Activated naive CD8-positive, alpha-beta T cell treated with anti-CD3 and anti-CD28 coated beads for 36 hours (primary cell): ENCODE measurements at regions not wholly inside any gene's neighbourhood (a gene's known extent, or its start where the extent isn't known, plus 50 kb on each side); places are given as distances from the start of the nearest gene placed in this dataset.
"Not testable (repeated sequence)": the region's sequence is repeated elsewhere in the genome, so short reads cannot be mapped to it uniquely, and the experiment has no call there.

ENCODE experiments used
- DNase-seq: peaks from one replicate; pipeline ENCODE4 v3.0.0; 2021
- H3K27ac Mint-ChIP-seq: one replicate; pipeline ENCODE4 v1.8.0; 2022; ENCODE audit warnings: mild to moderate bottlenecking, moderate library complexity, mixed read lengths
- H3K27me3 Mint-ChIP-seq: one replicate; pipeline ENCODE4 v1.8.0; 2022; ENCODE audit warnings: mild to moderate bottlenecking, mixed read lengths
- H3K36me3 Mint-ChIP-seq: one replicate; pipeline ENCODE4 v1.8.0; 2021; ENCODE audit warnings: mild to moderate bottlenecking, mixed read lengths
- H3K4me1 Mint-ChIP-seq: one replicate; pipeline ENCODE4 v1.8.0; 2021; ENCODE audit warnings: mixed read lengths
- H3K4me3 Mint-ChIP-seq: one replicate; pipeline ENCODE4 v1.8.0; 2022; ENCODE audit warnings: mild to moderate bottlenecking, moderate library complexity, mixed read lengths
- H3K9me3 Mint-ChIP-seq: one replicate; pipeline ENCODE4 v1.8.0; 2022; ENCODE audit warnings: mixed read lengths

GRCh38 chr7:110522761-110523200, 568.1 kb upstream of the LRRN3 start:
- Mint-ChIP-seq H3K4me3 (no peak overlapping the region), H3K27ac (no peak overlapping the region), H3K27me3 (no peaks in the 10 kb centered on the region), H3K9me3 (no peaks in the 10 kb centered on the region), H3K4me1 (no peaks in the 10 kb centered on the region), H3K36me3 (no peaks in the 10 kb centered on the region)
- no peak for DNase-seq

- no peaks in the 10 kb centered on the region for H3K36me3 Mint-ChIP-seq
- no peaks in the 10 kb centered on the region for H3K27me3 Mint-ChIP-seq
Observed at GRCh38 chr7:110529175-110529574, 561.8 kb upstream of the LRRN3 start.

GRCh38 chr7:110531186-110531585, 559.7 kb upstream of the LRRN3 start:
- no peaks in the 10 kb centered on the region for H3K9me3 Mint-ChIP-seq
- H3K4me3 Mint-ChIP-seq, result no peak overlapping the region
- no peak overlapping the region for H3K27ac Mint-ChIP-seq
- DNase-seq, result no peak
- no peaks in the 10 kb centered on the region for H3K36me3 Mint-ChIP-seq
- H3K4me1 Mint-ChIP-seq, result no peaks in the 10 kb centered on the region
- no peaks in the 10 kb centered on the region for H3K27me3 Mint-ChIP-seq

More at GRCh38 chr7:110529175-110529574, 561.8 kb upstream of the LRRN3 start:
- Mint-ChIP-seq H3K27ac (no peak overlapping the region), H3K4me3 (no peak overlapping the region), H3K9me3 (no peaks in the 10 kb centered on the region), H3K4me1 (no peaks in the 10 kb centered on the region)
- DNase-seq, result no peak

- Mint-ChIP-seq H3K4me3 (no peak overlapping the region), H3K4me1 (no peaks in the 10 kb centered on the region), H3K27ac (no peak overlapping the region), H3K27me3 (no peaks in the 10 kb centered on the region), H3K36me3 (no peaks in the 10 kb centered on the region), H3K9me3 (no peaks in the 10 kb centered on the region)
- no peak for DNase-seq
Observed at GRCh38 chr7:110534241-110534931, 556.5 kb upstream of the LRRN3 start.

- DNase-seq, result no peak
- no peaks in the 10 kb centered on the region for H3K27me3 Mint-ChIP-seq
- no peak overlapping the region for H3K27ac Mint-ChIP-seq
Observed at GRCh38 chr7:110539216-110539615, 551.7 kb upstream of the LRRN3 start.

GRCh38 chr7:110541962-110542361, 549.0 kb upstream of the LRRN3 start:
- Mint-ChIP-seq H3K27ac (no peak overlapping the region), H3K4me3 (no peak overlapping the region), H3K27me3 (no peaks in the 10 kb centered on the region), H3K36me3 (no peaks in the 10 kb centered on the region), H3K9me3 (no peaks in the 10 kb centered on the region), H3K4me1 (no peaks in the 10 kb centered on the region)
- DNase-seq, result no peak

More at GRCh38 chr7:110539216-110539615, 551.7 kb upstream of the LRRN3 start:
- Mint-ChIP-seq H3K4me3 (no peak overlapping the region), H3K36me3 (no peaks in the 10 kb centered on the region), H3K9me3 (no peaks in the 10 kb centered on the region), H3K4me1 (no peaks in the 10 kb centered on the region)

- Mint-ChIP-seq H3K9me3 (no peaks in the 10 kb centered on the region), H3K36me3 (no peaks in the 10 kb centered on the region), H3K4me1 (no peaks in the 10 kb centered on the region), H3K27ac (no peak overlapping the region), H3K27me3 (no peaks in the 10 kb centered on the region), H3K4me3 (no peak overlapping the region)
- no peak for DNase-seq
Observed at GRCh38 chr7:110544194-110544593, 546.7 kb upstream of the LRRN3 start.

GRCh38 chr7:110548372-110548771, 542.6 kb upstream of the LRRN3 start:
- H3K4me1 Mint-ChIP-seq, result no peaks in the 10 kb centered on the region

GRCh38 chr7:110557136-110557535, 533.8 kb upstream of the LRRN3 start:
- H3K27ac Mint-ChIP-seq, result no peak overlapping the region
- no peak overlapping the region for H3K4me3 Mint-ChIP-seq
- no peak for DNase-seq
- no peaks in the 10 kb centered on the region for H3K4me1 Mint-ChIP-seq
- peaks cover 14% of the 10 kb centered on the region for H3K9me3 Mint-ChIP-seq
- peaks cover 2% of the 10 kb centered on the region for H3K36me3 Mint-ChIP-seq
- H3K27me3 Mint-ChIP-seq, result no peaks in the 10 kb centered on the region

More at GRCh38 chr7:110548372-110548771, 542.6 kb upstream of the LRRN3 start:
- H3K27ac Mint-ChIP-seq, result no peak overlapping the region
- no peaks in the 10 kb centered on the region for H3K27me3 Mint-ChIP-seq
- DNase-seq, result no peak
- H3K36me3 Mint-ChIP-seq, result no peaks in the 10 kb centered on the region
- H3K9me3 Mint-ChIP-seq, result peaks cover 12% of the 10 kb centered on the region
- H3K4me3 Mint-ChIP-seq, result no peak overlapping the region

- not testable (repeated sequence) for H3K4me3 Mint-ChIP-seq, H3K36me3 Mint-ChIP-seq, H3K4me1 Mint-ChIP-seq, H3K27me3 Mint-ChIP-seq, H3K9me3 Mint-ChIP-seq, DNase-seq, H3K27ac Mint-ChIP-seq
Observed at GRCh38 chr7:110563286-110563685, 527.6 kb upstream of the LRRN3 start.

- H3K36me3 Mint-ChIP-seq, result no peaks in the 10 kb centered on the region
- no peaks in the 10 kb centered on the region for H3K9me3 Mint-ChIP-seq
- H3K27ac Mint-ChIP-seq, result no peak overlapping the region
- H3K4me3 Mint-ChIP-seq, result no peak overlapping the region
- no peaks in the 10 kb centered on the region for H3K4me1 Mint-ChIP-seq
- H3K27me3 Mint-ChIP-seq, result no peaks in the 10 kb centered on the region
- DNase-seq, result no peak
Observed at GRCh38 chr7:110564246-110564645, 526.7 kb upstream of the LRRN3 start.

GRCh38 chr7:110568388-110568787, 522.5 kb upstream of the LRRN3 start:
- Mint-ChIP-seq H3K4me3 (no peak overlapping the region), H3K4me1 (no peaks in the 10 kb centered on the region), H3K36me3 (no peaks in the 10 kb centered on the region), H3K9me3 (no peaks in the 10 kb centered on the region), H3K27ac (no peak overlapping the region), H3K27me3 (no peaks in the 10 kb centered on the region)
- DNase-seq, result no peak

- Mint-ChIP-seq H3K36me3 (no peaks in the 10 kb centered on the region), H3K9me3 (no peaks in the 10 kb centered on the region), H3K27me3 (no peaks in the 10 kb centered on the region), H3K27ac (no peak overlapping the region), H3K4me1 (no peaks in the 10 kb centered on the region), H3K4me3 (no peak overlapping the region)
- DNase-seq, result no peak
Observed at GRCh38 chr7:110568932-110569331, 522.0 kb upstream of the LRRN3 start.

- Mint-ChIP-seq H3K27me3 (no peaks in the 10 kb centered on the region), H3K36me3 (no peaks in the 10 kb centered on the region), H3K4me3 (no peak overlapping the region), H3K27ac (no peak overlapping the region), H3K4me1 (no peaks in the 10 kb centered on the region), H3K9me3 (no peaks in the 10 kb centered on the region)
- DNase-seq, result no peak
Observed at GRCh38 chr7:110569486-110570205, 521.3 kb upstream of the LRRN3 start.

- H3K27ac Mint-ChIP-seq, result no peak overlapping the region
- no peaks in the 10 kb centered on the region for H3K9me3 Mint-ChIP-seq
- H3K4me3 Mint-ChIP-seq, result no peak overlapping the region
- no peaks in the 10 kb centered on the region for H3K27me3 Mint-ChIP-seq
- peaks cover under 1% of the 10 kb centered on the region for H3K4me1 Mint-ChIP-seq
- DNase-seq, result no peak
- no peaks in the 10 kb centered on the region for H3K36me3 Mint-ChIP-seq
Observed at GRCh38 chr7:110573862-110574528, 516.9 kb upstream of the LRRN3 start.
